ENCODE measurements at regions not wholly inside any gene's neighbourhood (a gene's known extent, or its start where the extent isn't known, plus 50 kb on each side); places are given as distances from the start of the nearest gene placed in this dataset.

DNA sequence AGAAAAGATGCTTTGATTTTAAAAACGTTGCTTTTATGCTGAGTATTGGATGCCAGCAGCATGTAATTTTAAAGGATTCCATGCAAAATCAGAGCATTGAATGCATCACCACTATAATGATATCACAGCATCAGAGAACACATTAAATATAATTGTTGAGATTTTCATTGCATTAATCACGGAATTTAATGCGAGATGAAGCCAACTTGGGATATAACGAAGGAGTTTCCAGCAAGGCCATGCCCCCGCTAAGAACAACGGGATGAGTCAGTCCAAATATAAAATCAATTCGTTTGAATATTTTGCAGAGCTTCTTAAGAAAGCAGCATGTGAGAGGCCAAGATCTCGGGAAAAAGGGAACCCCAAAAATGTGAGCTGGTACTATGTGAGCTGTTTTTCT is 423.4 kb upstream of the CHRM3 start:
- no peak for TF ChIP-seq POLR2A (IDR thresholded peaks at IDR 0.05; ENCODE audit: low read depth, low read length)
- TF ChIP-seq POLR2AphosphoS5 (IDR thresholded peaks at IDR 0.05; ENCODE audit: low read depth, low read length): no peak
- no peak for TF ChIP-seq TAF1 (IDR thresholded peaks at IDR 0.05; ENCODE audit: low read depth, low read length)
- TF ChIP-seq POU2F2 (IDR thresholded peaks at IDR 0.05; ENCODE audit: low read depth, low read length): no peak

Measured in GM12891 (cell line).